ENCODE measurements at regions not wholly inside any gene's neighbourhood (a gene's known extent, or its start where the extent isn't known, plus 50 kb on each side); places are given as distances from the start of the nearest gene placed in this dataset.
A peak's percentile ranks its signal among the peaks of the same experiment; 100 is the strongest.

- no CpG with 5 or more reads among the region's 4 CpGs for WGBS (ENCODE audit: extremely low coverage, insufficient read length, low lambda C conversion rate)
- no peak for DNase-seq
These were observed 57.4 kb upstream of the NRIP1 start for GRCh38 chr21:15122241-15122640.

More at GRCh38 chr21:15122241-15122640, 57.4 kb upstream of the NRIP1 start:
- Histone ChIP-seq H3K27me3 (ENCODE audit: insufficient read depth, low read length) (no peaks in the 10 kb centered on the region), H3K9ac (ENCODE audit: extremely low read depth, insufficient read length, low read length) (no peak overlapping the region), H3K18ac (ENCODE audit: insufficient read length, low read depth, low read length) (no peak overlapping the region), H3K4me1 (ENCODE audit: insufficient read depth, low read length) (peaks cover 10% of the 10 kb centered on the region; the same call in 1 of the 2 replicates), H2BK15ac (ENCODE audit: low read depth, low read length) (no peak overlapping the region), H4K5ac (ENCODE audit: insufficient read length, low read depth, low read length) (no peak overlapping the region), H3K79me1 (ENCODE audit: insufficient read depth, low read depth, low read length, poor library complexity, severe bottlenecking) (no peaks in the 10 kb centered on the region), H3K56ac (ENCODE audit: insufficient read length, low read depth, low read length) (no peak overlapping the region), H3K9me3 (ENCODE audit: control insufficient read depth, low read depth, low read length) (no peaks in the 10 kb centered on the region), H3K4me2 (ENCODE audit: insufficient read depth, insufficient read length, low read length) (no peak overlapping the region), H3K23ac (ENCODE audit: insufficient read length, low read depth, low read length) (no peak overlapping the region), H3K79me2 (ENCODE audit: insufficient read depth, low read length) (no peaks in the 10 kb centered on the region), H2BK12ac (ENCODE audit: insufficient read length, low read depth, low read length) (no peak overlapping the region), H4K91ac (ENCODE audit: insufficient read length, low read depth, low read length) (no peak overlapping the region), H3K23me2 (ENCODE audit: insufficient read length, low read depth, low read length, poor library complexity, severe bottlenecking) (no peaks in the 10 kb centered on the region), H3T11ph (ENCODE audit: low read length) (no peak overlapping the region), H2BK20ac (ENCODE audit: low read depth, low read length, poor library complexity, severe bottlenecking) (no peak overlapping the region), H2BK5ac (ENCODE audit: insufficient read length, low read length) (no peak overlapping the region), H2BK120ac (ENCODE audit: low read depth, low read length, poor library complexity, severe bottlenecking) (no peak overlapping the region), H2AFZ (ENCODE audit: low read length) (no peak overlapping the region), H2AK5ac (ENCODE audit: insufficient read length, low read length) (no peak overlapping the region), H3K4ac (ENCODE audit: low read depth, low read length) (no peak overlapping the region), H3K27ac (ENCODE audit: insufficient read length, low read depth, low read length) (no peak overlapping the region), H4K20me1 (ENCODE audit: control insufficient read depth, insufficient read depth, insufficient read length) (no peaks in the 10 kb centered on the region), H4K8ac (replicated peaks; ENCODE audit: insufficient read length, low read depth, low read length) (no peak overlapping the region), H3K14ac (ENCODE audit: insufficient read depth, low read length) (no peak overlapping the region)
- peaks cover 30 to 32% of the 10 kb centered on the region in 2 experiments for H3K4me1 Mint-ChIP-seq
- H3K27me3 Mint-ChIP-seq (ENCODE audit: low read depth): no peaks in the 10 kb centered on the region
- H3K36me3 Mint-ChIP-seq (ENCODE audit: insufficient read depth in 1 of 3, low read depth in 3 of 3): no peaks in the 10 kb centered on the region; a peak in 1 of 7 replicates
- TF ChIP-seq CTCF (conservative IDR thresholded peaks at IDR 0.05): no peak
- H3K4me3 Mint-ChIP-seq: no peak overlapping the region
- peak overlapping the region in 2 of 3 experiments; percentile 61 to 89; a peak in 3 of 7 replicates for H3K27ac Mint-ChIP-seq
- no peaks in the 10 kb centered on the region for H3K9me3 Mint-ChIP-seq
